Lung (tissue), 11 donors: ENCODE measurements at regions not wholly inside any gene's neighbourhood (a gene's known extent, or its start where the extent isn't known, plus 50 kb on each side); places are given as distances from the start of the nearest gene placed in this dataset.

Experiments used
- ATAC-seq: fragments of 200-7000 bp; cut with Tn5 transposase; one replicate; pipeline ENCODE4 v1.9.1; 2020; ENCODE audit warnings: moderate number of reproducible peaks; ENCODE audit not compliant: insufficient read depth, low FRiP score
- DNase-seq, 3 donors: peaks; one replicate each; pipeline ENCODE4 v3.0.0-alpha.2; 2013 to 2017
- H3K27ac ChIP-seq, 2 donors: one replicate each; pipeline ENCODE4 v1.5.1; 2013; ENCODE audit warnings: mild to moderate bottlenecking in 2 of 2, moderate library complexity in 2 of 2, control low read depth in 1 of 2, inconsistent platforms in 1 of 2, low read depth in 1 of 2, low read length in 1 of 2
- H3K27me3 ChIP-seq, 3 donors: one replicate each; pipeline ENCODE4 v1.5.1; 2013; ENCODE audit warnings: low read length in 2 of 3; ENCODE audit not compliant: control insufficient read depth in 3 of 3, insufficient read depth in 3 of 3
- H3K36me3 ChIP-seq, 4 donors: one replicate each; pipeline ENCODE4 v1.5.1; 2013; ENCODE audit warnings: low read length in 4 of 4, mild to moderate bottlenecking in 1 of 4, moderate library complexity in 1 of 4; ENCODE audit not compliant: control insufficient read depth in 4 of 4, insufficient read depth in 4 of 4
- H3K4me1 ChIP-seq, 5 donors: one replicate each; pipeline ENCODE4 v1.5.1; 2013; ENCODE audit warnings: low read length in 5 of 5, mild to moderate bottlenecking in 2 of 5, moderate library complexity in 1 of 5; ENCODE audit not compliant: control insufficient read depth in 5 of 5, insufficient read depth in 5 of 5
- H3K4me3 ChIP-seq: one replicate; pipeline ENCODE4 v1.5.1; 2013; ENCODE audit warnings: mild to moderate bottlenecking, control low read depth, moderate library complexity
- H3K9ac ChIP-seq, 2 donors: one replicate each; pipeline ENCODE4 v1.5.1; 2013; ENCODE audit warnings: low read length in 2 of 2, control low read depth in 1 of 2; ENCODE audit not compliant: insufficient read depth in 1 of 2
- H3K9me3 ChIP-seq, 4 donors: one replicate each; pipeline ENCODE4 v1.5.1; 2013; ENCODE audit warnings: low read length in 3 of 4, mild to moderate bottlenecking in 1 of 4, moderate library complexity in 1 of 4; ENCODE audit not compliant: control insufficient read depth in 4 of 4, insufficient read depth in 3 of 4
- WGBS, 2 donors: extraction: QIAGEN DNeasy Blood & Tissue Kit; methylation state at CpG; one replicate each; pipeline ENCODE4 v1.1.7; 2013; 5-methylcytosine and 5-hydroxymethylcytosine counted together
- TF ChIP-seq, protein P1 (sequence below): IDR thresholded peaks from 2 replicates; pipeline ENCODE4 v1.5.1; 2012; ENCODE audit warnings: mild to moderate bottlenecking; ENCODE audit errors: control extremely low read depth, extremely low read depth
- donor health status: control.
- donor health status: control.
- donor health status: Bipolar disorder and iron deficiency.
- donor health status: healthy.
- donor health status: DM: yes; HTN: yes; CAD: no.

GRCh38 chr15:98177966-98178592 is 217.6 kb downstream of the ARRDC4 start:
- peaks cover 0 to 22% (median 21%) of the 10 kb centered on the region in 3 donors for H3K27me3 ChIP-seq
- DNase-seq (peak; percentile 61 to 83 (median 77)), ATAC-seq (peak; percentile 50)
- H3K36me3 ChIP-seq = no peaks in the 10 kb centered on the region
- no peaks in the 10 kb centered on the region for H3K9me3 ChIP-seq
- WGBS, 2 donors = 3 to 4% methylated on average over 9 of the region's 9 CpGs
- TF ChIP-seq, protein P1, sequence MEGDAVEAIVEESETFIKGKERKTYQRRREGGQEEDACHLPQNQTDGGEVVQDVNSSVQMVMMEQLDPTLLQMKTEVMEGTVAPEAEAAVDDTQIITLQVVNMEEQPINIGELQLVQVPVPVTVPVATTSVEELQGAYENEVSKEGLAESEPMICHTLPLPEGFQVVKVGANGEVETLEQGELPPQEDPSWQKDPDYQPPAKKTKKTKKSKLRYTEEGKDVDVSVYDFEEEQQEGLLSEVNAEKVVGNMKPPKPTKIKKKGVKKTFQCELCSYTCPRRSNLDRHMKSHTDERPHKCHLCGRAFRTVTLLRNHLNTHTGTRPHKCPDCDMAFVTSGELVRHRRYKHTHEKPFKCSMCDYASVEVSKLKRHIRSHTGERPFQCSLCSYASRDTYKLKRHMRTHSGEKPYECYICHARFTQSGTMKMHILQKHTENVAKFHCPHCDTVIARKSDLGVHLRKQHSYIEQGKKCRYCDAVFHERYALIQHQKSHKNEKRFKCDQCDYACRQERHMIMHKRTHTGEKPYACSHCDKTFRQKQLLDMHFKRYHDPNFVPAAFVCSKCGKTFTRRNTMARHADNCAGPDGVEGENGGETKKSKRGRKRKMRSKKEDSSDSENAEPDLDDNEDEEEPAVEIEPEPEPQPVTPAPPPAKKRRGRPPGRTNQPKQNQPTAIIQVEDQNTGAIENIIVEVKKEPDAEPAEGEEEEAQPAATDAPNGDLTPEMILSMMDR = peak; percentile 32
- H3K4me3 ChIP-seq = no peak overlapping the region
- H3K4me1 ChIP-seq = no peaks in the 10 kb centered on the region
- no peak overlapping the region for H3K27ac ChIP-seq
- no peak overlapping the region for H3K9ac ChIP-seq

GRCh38 chr15:98178861-98179260 is 218.4 kb downstream of the ARRDC4 start:
- H3K27me3 ChIP-seq = peaks cover 0 to 22% (median 21%) of the 10 kb centered on the region in 3 donors
- H3K36me3 ChIP-seq = no peaks in the 10 kb centered on the region
- no peak overlapping the region for H3K4me3 ChIP-seq
- H3K9ac ChIP-seq = no peak overlapping the region
- TF ChIP-seq, protein P1 = no peak
- no peaks in the 10 kb centered on the region for H3K4me1 ChIP-seq
- no peaks in the 10 kb centered on the region for H3K9me3 ChIP-seq
- no peak overlapping the region for H3K27ac ChIP-seq
- ATAC-seq (no peak), DNase-seq (no peak)
- 45 to 48% methylated on average over 7 of the region's 7 CpGs for WGBS, 2 donors

DNA sequence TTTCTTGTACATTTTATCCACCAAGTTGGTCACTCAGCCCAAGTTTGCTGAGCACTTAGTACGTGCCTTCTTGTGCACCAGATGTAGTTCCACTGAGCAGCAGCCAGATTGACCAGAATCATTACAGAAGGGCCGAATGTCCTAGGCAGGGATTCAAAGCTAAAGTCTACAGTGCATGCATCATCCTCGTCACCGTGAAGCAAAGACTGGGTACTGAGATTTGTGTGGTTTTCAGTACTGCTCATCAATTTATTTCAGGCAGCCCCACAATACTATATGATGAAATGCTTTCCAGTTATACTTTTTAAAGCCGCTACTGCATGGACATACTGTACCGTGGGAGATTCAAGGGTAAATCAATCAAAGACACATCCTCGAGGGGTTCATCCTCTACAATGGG is 227.0 kb downstream of the ARRDC4 start:
- TF ChIP-seq, protein P1 = no peak
- ATAC-seq = no peak
- WGBS, 2 donors = 83 to 91% methylated on average over 7 of the region's 7 CpGs
- Histone ChIP-seq H3K9me3 (peaks cover 0 to 3% (median 0%) of the 10 kb centered on the region in 4 donors), H3K9ac (no peak overlapping the region), H3K4me3 (no peak overlapping the region), H3K27me3 (no peaks in the 10 kb centered on the region), H3K36me3 (no peaks in the 10 kb centered on the region), H3K27ac (no peak overlapping the region), H3K4me1 (no peaks in the 10 kb centered on the region)
- DNase-seq = no peak

DNA sequence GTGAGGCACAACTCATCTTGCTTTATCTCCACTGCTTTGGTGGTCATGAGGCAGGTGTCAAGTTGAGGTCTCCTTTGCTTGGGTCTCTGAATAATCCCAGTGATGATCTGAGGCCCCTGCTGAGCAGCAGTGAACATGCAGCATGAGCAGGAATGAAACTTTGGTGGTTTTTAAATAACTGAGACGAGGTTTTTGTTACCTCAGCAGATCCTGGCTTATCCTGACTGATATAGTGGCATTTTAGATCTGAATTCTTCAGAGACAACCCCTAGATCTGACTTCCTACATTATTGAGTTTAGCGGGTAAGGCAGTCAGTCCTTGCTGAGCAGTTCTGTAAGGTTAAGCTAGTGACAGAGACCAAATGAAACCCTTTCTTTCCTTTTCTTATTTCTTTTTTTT is 230.4 kb downstream of the ARRDC4 start:
- DNase-seq (no peak), ATAC-seq (no peak)
- Histone ChIP-seq H3K4me1 (no peaks in the 10 kb centered on the region), H3K36me3 (no peaks in the 10 kb centered on the region), H3K9ac (no peak overlapping the region), H3K4me3 (no peak overlapping the region), H3K27me3 (no peaks in the 10 kb centered on the region), H3K9me3 (peaks cover 0 to 3% (median 0%) of the 10 kb centered on the region in 4 donors), H3K27ac (no peak overlapping the region)
- WGBS, 2 donors = 84 to 93% methylated on average over 2 of the region's 2 CpGs
- TF ChIP-seq, protein P1 = no peak
